HepG2 (cell line): ENCODE measurements at regions not wholly inside any gene's neighbourhood (a gene's known extent, or its start where the extent isn't known, plus 50 kb on each side); places are given as distances from the start of the nearest gene placed in this dataset.

ENCODE experiments used
- ATAC-seq: fragments of 200-7000 bp; cut with Tn5 transposase; 3 replicates; pipeline ENCODE4 v1.9.1; 2020; ENCODE audit warnings: mild to moderate bottlenecking, moderate library complexity
- BruUV-seq: library from RNA; stranded (reverse); fragments of 400-500 nt; replicated peaks from 2 replicates; lab custom pipeline; 2021; lab: Mats Ljungman, UMichigan
- CTCF ChIA-PET: fragments of 300-600 bp; formaldehyde crosslinking; extraction: SDS; loops from one replicate; lab custom pipeline; 2021; ENCODE audit warnings: low total read pairs, inconsistent platforms, low intra/inter-chr PET ratio; lab: Yijun Ruan, JAX
- POLR2A ChIA-PET: fragments of 350-600 bp; sonication (Branson Sonifier 250); formaldehyde crosslinking; loops from one replicate; lab custom pipeline; 2020; ENCODE audit warnings: antibody characterized with exemption, inconsistent platforms; lab: Yijun Ruan, JAX
- DNase-seq: peaks from one replicate; pipeline ENCODE4 v3.0.0-alpha.2; 2015; ENCODE audit warnings: low spot score
- FAIRE-seq: peaks from 3 replicates; lab custom pipeline; 2011; peaks lifted over from hg19 to GRCh38; lab: Jason Lieb, UNC
- H2AFZ ChIP-seq: one replicate; pipeline ENCODE4 v1.6.1; 2011; ENCODE audit warnings: low read length, inconsistent platforms
- H3K27ac ChIP-seq: fragments of 300-600 bp; 3 replicates; pipeline ENCODE4 v1.8.0; 2011; ENCODE audit warnings: mixed run types, mild to moderate bottlenecking, mixed read lengths, low read length, inconsistent platforms; ENCODE audit not compliant: insufficient read depth; ENCODE audit errors: extremely low read length
- H3K27me3 ChIP-seq, 2 experiments: fragments of 200-600 bp in 1 of 2; 2 replicates in 1 of 2; 3 replicates in 1 of 2; pipeline versions ENCODE4 v1.6.0 to v1.8.0; 2011; ENCODE audit warnings: low read length in 2 of 2, mild to moderate bottlenecking in 2 of 2, moderate library complexity in 2 of 2, inconsistent platforms in 1 of 2; ENCODE audit not compliant: insufficient read depth in 2 of 2, control insufficient read depth in 1 of 2
- H3K36me3 ChIP-seq, 2 experiments: fragments of 200-600 bp in 1 of 2; replicated peaks in 1 of 2; 2 replicates in 1 of 2; 3 replicates in 1 of 2; pipeline versions ENCODE4 v1.5.1 to v1.8.0; 2011; ENCODE audit warnings: low read length in 2 of 2, inconsistent platforms in 1 of 2; ENCODE audit not compliant: insufficient read depth in 2 of 2, control insufficient read depth in 1 of 2
- H3K4me1 ChIP-seq: 2 replicates; pipeline ENCODE4 v1.5.1; 2012; ENCODE audit warnings: low read length, inconsistent platforms; ENCODE audit not compliant: insufficient read depth
- H3K4me2 ChIP-seq: 2 replicates; pipeline ENCODE4 v1.6.0; 2011; ENCODE audit warnings: low read depth, low read length, inconsistent platforms
- H3K4me3 ChIP-seq, 3 experiments: fragments of 200-600 bp in 1 of 3; sonication (generic), shearing (Covaris generic) in 1 of 3; replicated peaks in 1 of 3; 2 replicates each; pipeline ENCODE4 v1.5.1; 2011 to 2016; ENCODE audit warnings: low read length in 3 of 3, inconsistent platforms in 2 of 3, low read depth in 2 of 3, mild to moderate bottlenecking in 2 of 3, control low read depth in 1 of 3, mixed read lengths in 1 of 3; ENCODE audit not compliant: insufficient read depth in 1 of 3
- H3K79me2 ChIP-seq: one replicate; pipeline ENCODE4 v1.6.1; 2011; ENCODE audit warnings: low read length, inconsistent platforms; ENCODE audit not compliant: insufficient read depth
- H3K9ac ChIP-seq: 2 replicates; pipeline ENCODE4 v1.6.0; 2011; ENCODE audit warnings: mild to moderate bottlenecking, low read depth, low read length, inconsistent platforms; ENCODE audit not compliant: insufficient read depth
- H3K9me3 ChIP-seq: 2 replicates; pipeline ENCODE4 v1.5.1; 2012; ENCODE audit warnings: mild to moderate bottlenecking, low read length
- H4K20me1 ChIP-seq: 2 replicates; pipeline ENCODE4 v1.6.0; 2011; ENCODE audit warnings: inconsistent platforms, mild to moderate bottlenecking, low read length, moderate library complexity; ENCODE audit not compliant: insufficient read depth
- ARID2 ChIP-seq: sonication (generic); formaldehyde crosslinking; IDR thresholded peaks from 2 replicates; pipeline ENCODE4 v1.8.1; 2022; ENCODE audit warnings: mild to moderate bottlenecking, missing genetic modification reagents, borderline replicate concordance
- BCL6 ChIP-seq: IDR thresholded peaks from 2 replicates; pipeline ENCODE4 v1.6.1; 2016; ENCODE audit warnings: missing genetic modification reagents, missing compliant biosample characterization
- ELF4 ChIP-seq: sonication (generic); formaldehyde crosslinking; IDR thresholded peaks from 2 replicates; pipeline ENCODE4 v1.5.0; 2020; ENCODE audit warnings: missing genetic modification reagents, mild to moderate bottlenecking, moderate library complexity, borderline replicate concordance
- GABPA ChIP-seq, 2 experiments: IDR thresholded peaks; 2 replicates each; pipeline ENCODE4 v1.6.1; 2011 to 2016; ENCODE audit warnings: low read depth in 2 of 2, low read length in 1 of 2, missing biosample characterization in 1 of 2, missing genetic modification characterization in 1 of 2
- GATAD2A ChIP-seq: IDR thresholded peaks from 2 replicates; pipeline ENCODE4 v1.6.1; 2016
- KAT8 ChIP-seq: IDR thresholded peaks from 2 replicates; pipeline ENCODE4 v1.6.1; 2016; ENCODE audit warnings: missing genetic modification reagents, missing compliant biosample characterization
- KLF6 ChIP-seq: IDR thresholded peaks from 2 replicates; pipeline ENCODE4 v1.8.0; 2016; ENCODE audit warnings: missing biosample characterization, missing genetic modification reagents
- ZKSCAN8 ChIP-seq: IDR thresholded peaks from 2 replicates; pipeline ENCODE4 v1.6.1; 2016; ENCODE audit warnings: borderline replicate concordance, missing genetic modification reagents, missing compliant biosample characterization
- ZMYM4 ChIP-seq: sonication (generic); formaldehyde crosslinking; IDR thresholded peaks from 2 replicates; pipeline ENCODE4 v1.8.1; 2023; ENCODE audit warnings: mild to moderate bottlenecking, missing genetic modification reagents
- ZNF496 ChIP-seq: sonication (generic); formaldehyde crosslinking; IDR thresholded peaks from 2 replicates; pipeline ENCODE4 v1.8.1; 2023; ENCODE audit warnings: mild to moderate bottlenecking, moderate library complexity, missing genetic modification reagents; ENCODE audit not compliant: insufficient replicate concordance
- ZNF775 ChIP-seq: sonication (generic); formaldehyde crosslinking; IDR thresholded peaks from 2 replicates; pipeline ENCODE4 v1.4.0; 2020; ENCODE audit warnings: missing genetic modification reagents, mild to moderate bottlenecking, moderate library complexity, borderline replicate concordance
- ZNF883 ChIP-seq: sonication (generic); formaldehyde crosslinking; IDR thresholded peaks from 2 replicates; pipeline ENCODE4 v1.5.1; 2020; ENCODE audit warnings: mild to moderate bottlenecking, missing genetic modification reagents; ENCODE audit errors: not compliant biosample characterization
- WGBS: methylation state at CpG from one replicate; pipeline ENCODE4 v1.1.6; 2017; ENCODE audit warnings: low lambda C conversion rate; 5-methylcytosine and 5-hydroxymethylcytosine counted together
- in situ Hi-C: cut with HindIII; loops from 2 replicates; pipeline ENCODE4 v1.10.0; 2017; ENCODE audit warnings: low pct_unique_long_range_greater_than_20kb; ENCODE audit not compliant: extremely low pct_ligation_motif_present
- intact Hi-C: fragments of 100-400 bp; cut with micrococcal nuclease; formaldehyde crosslinking; loops from one replicate; pipeline ENCODE4 v1.10.0; 2022; ENCODE audit not compliant: unreplicated experiment
- TF ChIP-seq, protein P1 (sequence below): sonication (generic); formaldehyde crosslinking; IDR thresholded peaks from 2 replicates; pipeline ENCODE4 v1.8.0; 2022; ENCODE audit warnings: missing genetic modification reagents, mild to moderate bottlenecking, borderline replicate concordance
- TF ChIP-seq, protein P2 (sequence below): sonication (generic); formaldehyde crosslinking; IDR thresholded peaks from 2 replicates; pipeline ENCODE4 v1.5.1; 2020; ENCODE audit warnings: missing genetic modification reagents, mild to moderate bottlenecking, borderline replicate concordance

DNA sequence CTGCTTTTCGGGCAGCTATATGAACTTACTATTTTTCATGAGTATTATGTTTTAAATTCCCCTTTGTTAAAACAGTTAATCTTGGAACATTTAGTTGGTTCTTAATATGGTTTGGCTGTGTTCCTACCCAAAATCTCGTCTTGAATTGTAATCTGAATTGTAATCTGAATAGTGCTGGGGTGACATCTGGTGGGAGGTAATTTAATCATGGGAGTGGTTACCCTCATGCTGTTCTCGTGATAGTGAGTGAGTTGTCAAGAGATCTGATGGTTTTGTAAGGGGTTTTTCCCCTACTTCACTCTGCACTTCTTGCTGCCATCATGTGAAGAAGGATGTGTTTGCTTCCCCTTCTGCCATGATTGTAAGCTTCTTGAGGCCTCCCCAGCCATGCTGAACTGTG lies 305.4 kb upstream of the MAP3K7 start:
- CTCF ChIA-PET = no interaction called here
- in situ Hi-C loops (no loop called here), intact Hi-C loops (no loop called here)
- no TSS peak for BruUV-seq
- Histone ChIP-seq H3K79me2 (no peaks in the 10 kb centered on the region), H3K9me3 (no peaks in the 10 kb centered on the region), H4K20me1 (no peaks in the 10 kb centered on the region), H3K4me2 (no peak overlapping the region), H3K4me3 (no peak overlapping the region), H3K9ac (no peak overlapping the region), H3K4me1 (no peaks in the 10 kb centered on the region), H3K36me3 (no peaks in the 10 kb centered on the region), H3K27ac (no peak overlapping the region), H2AFZ (no peak overlapping the region), H3K27me3 (peaks cover 0 to 3% of the 10 kb centered on the region in 2 experiments; a peak in 1 of 5 replicates)
- TF ChIP-seq KLF6 (CRISPR knock-in tag) = no peak
- TF ChIP-seq KAT8 (CRISPR knock-in tag) = no peak
- TF ChIP-seq ZNF496 = no peak
- TF ChIP-seq BCL6 (CRISPR knock-in tag) = no peak
- no peak for TF ChIP-seq ZNF775 (CRISPR knock-in tag)
- no peak for TF ChIP-seq ZNF883 (CRISPR knock-in tag)
- no peak for TF ChIP-seq GABPA (IDR thresholded peaks at IDR 0.05; ENCODE audit: low read depth, low read length)
- no peak for TF ChIP-seq GABPA (CRISPR knock-in tag; IDR thresholded peaks at IDR 0.05; ENCODE audit: low read depth)
- no peak for TF ChIP-seq ELF4 (CRISPR knock-in tag)
- TF ChIP-seq, protein P1, sequence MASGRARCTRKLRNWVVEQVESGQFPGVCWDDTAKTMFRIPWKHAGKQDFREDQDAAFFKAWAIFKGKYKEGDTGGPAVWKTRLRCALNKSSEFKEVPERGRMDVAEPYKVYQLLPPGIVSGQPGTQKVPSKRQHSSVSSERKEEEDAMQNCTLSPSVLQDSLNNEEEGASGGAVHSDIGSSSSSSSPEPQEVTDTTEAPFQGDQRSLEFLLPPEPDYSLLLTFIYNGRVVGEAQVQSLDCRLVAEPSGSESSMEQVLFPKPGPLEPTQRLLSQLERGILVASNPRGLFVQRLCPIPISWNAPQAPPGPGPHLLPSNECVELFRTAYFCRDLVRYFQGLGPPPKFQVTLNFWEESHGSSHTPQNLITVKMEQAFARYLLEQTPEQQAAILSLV = no peak
- TF ChIP-seq ZKSCAN8 (CRISPR knock-in tag) = no peak
- TF ChIP-seq, protein P2, sequence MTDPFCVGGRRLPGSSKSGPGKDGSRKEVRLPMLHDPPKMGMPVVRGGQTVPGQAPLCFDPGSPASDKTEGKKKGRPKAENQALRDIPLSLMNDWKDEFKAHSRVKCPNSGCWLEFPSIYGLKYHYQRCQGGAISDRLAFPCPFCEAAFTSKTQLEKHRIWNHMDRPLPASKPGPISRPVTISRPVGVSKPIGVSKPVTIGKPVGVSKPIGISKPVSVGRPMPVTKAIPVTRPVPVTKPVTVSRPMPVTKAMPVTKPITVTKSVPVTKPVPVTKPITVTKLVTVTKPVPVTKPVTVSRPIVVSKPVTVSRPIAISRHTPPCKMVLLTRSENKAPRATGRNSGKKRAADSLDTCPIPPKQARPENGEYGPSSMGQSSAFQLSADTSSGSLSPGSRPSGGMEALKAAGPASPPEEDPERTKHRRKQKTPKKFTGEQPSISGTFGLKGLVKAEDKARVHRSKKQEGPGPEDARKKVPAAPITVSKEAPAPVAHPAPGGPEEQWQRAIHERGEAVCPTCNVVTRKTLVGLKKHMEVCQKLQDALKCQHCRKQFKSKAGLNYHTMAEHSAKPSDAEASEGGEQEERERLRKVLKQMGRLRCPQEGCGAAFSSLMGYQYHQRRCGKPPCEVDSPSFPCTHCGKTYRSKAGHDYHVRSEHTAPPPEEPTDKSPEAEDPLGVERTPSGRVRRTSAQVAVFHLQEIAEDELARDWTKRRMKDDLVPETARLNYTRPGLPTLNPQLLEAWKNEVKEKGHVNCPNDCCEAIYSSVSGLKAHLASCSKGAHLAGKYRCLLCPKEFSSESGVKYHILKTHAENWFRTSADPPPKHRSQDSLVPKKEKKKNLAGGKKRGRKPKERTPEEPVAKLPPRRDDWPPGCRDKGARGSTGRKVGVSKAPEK (CRISPR knock-in tag) = no peak
- TF ChIP-seq ZMYM4 = no peak
- TF ChIP-seq ARID2 (CRISPR knock-in tag) = no peak
- TF ChIP-seq GATAD2A (CRISPR knock-in tag) = no peak
- ATAC-seq (no peak), DNase-seq (no peak), FAIRE-seq (no peak)
- POLR2A ChIA-PET = no interaction called here
- WGBS = 0% methylated on average over 3 of the region's 3 CpGs
